HUES64 (cell line): ENCODE measurements at regions not wholly inside any gene's neighbourhood (a gene's known extent, or its start where the extent isn't known, plus 50 kb on each side); places are given as distances from the start of the nearest gene placed in this dataset.

Experiments used
- H3K27ac ChIP-seq: 2 replicates; pipeline ENCODE4 v1.7.0; 2013; ENCODE audit warnings: low read depth, low read length, inconsistent platforms
- H3K27me3 ChIP-seq: 2 replicates; pipeline ENCODE4 v1.6.1; 2013; ENCODE audit warnings: mild to moderate bottlenecking, low read length; ENCODE audit not compliant: insufficient read depth
- H3K36me3 ChIP-seq: 2 replicates; pipeline ENCODE4 v1.6.1; 2013; ENCODE audit warnings: mild to moderate bottlenecking, low read length; ENCODE audit not compliant: insufficient read depth
- H3K4me1 ChIP-seq: 2 replicates; pipeline ENCODE4 v1.6.1; 2013; ENCODE audit warnings: mild to moderate bottlenecking, low read length, moderate library complexity; ENCODE audit not compliant: insufficient read depth
- H3K4me3 ChIP-seq: 2 replicates; pipeline ENCODE4 v1.5.1; 2013; ENCODE audit warnings: mild to moderate bottlenecking, low read length, moderate library complexity
- H3K9ac ChIP-seq: 2 replicates; pipeline ENCODE4 v1.6.1; 2013; ENCODE audit warnings: mild to moderate bottlenecking, low read depth, low read length
- H3K9me3 ChIP-seq: 2 replicates; pipeline ENCODE4 v1.6.1; 2013; ENCODE audit warnings: low read depth, low read length; ENCODE audit not compliant: insufficient read depth
- WGBS: fragments of 150-250, 120-280 bp; methylation state at CpG from one replicate; pipeline ENCODE4 v1.1.7; 2013; ENCODE audit warnings: missing lambda C conversion rate; 5-methylcytosine and 5-hydroxymethylcytosine counted together

DNA sequence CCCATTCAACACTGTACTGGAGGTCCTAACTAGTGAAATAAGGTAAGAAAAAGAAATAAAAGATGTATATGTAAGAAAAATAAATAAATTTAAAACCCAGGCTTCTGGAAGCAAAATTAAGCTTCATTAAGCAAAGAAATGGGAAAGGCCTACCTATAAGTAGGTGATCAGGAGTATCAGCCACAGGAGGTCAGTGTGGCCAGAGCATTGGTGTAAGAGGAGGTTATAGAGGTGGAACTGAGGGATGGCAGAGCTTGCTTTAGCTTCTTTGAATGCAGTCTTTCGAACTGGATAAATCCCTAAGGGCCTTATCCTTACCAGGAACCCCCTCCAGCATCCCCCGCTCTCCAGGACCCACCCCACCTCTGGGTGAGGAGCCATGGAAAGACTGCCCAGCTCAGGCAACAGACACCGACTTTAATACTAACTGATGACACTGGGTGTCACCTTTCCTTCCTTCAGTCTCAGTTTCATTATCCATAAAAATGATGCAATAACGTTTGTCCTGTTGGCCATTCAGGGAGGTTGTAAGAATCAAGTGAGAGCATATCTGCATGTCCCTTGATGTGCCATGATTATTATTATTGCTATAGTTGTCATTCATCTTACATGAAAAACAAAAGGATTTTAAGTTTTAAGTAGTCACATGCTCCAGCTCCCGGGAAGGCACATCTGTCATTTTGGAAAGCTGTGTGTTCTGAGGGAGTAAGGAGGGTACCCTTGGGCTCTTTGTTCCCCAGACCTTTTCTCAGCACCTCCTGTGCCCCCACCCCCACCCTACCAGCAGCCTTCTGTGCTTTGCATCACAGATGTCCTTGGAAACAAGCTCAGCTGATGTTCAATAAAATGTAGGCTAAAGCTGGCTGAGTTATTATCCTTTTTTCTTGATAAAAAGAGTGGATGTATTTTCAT lies 50.8 kb upstream of the CTNNA1 start:
- Histone ChIP-seq H3K4me3 (no peak overlapping the region), H3K27ac (no peak overlapping the region), H3K9me3 (no peaks in the 10 kb centered on the region), H3K27me3 (no peaks in the 10 kb centered on the region), H3K9ac (no peak overlapping the region), H3K4me1 (peaks cover 18% of the 10 kb centered on the region), H3K36me3 (no peaks in the 10 kb centered on the region)
- 85% methylated on average over 4 of the region's 5 CpGs for WGBS

DNA sequence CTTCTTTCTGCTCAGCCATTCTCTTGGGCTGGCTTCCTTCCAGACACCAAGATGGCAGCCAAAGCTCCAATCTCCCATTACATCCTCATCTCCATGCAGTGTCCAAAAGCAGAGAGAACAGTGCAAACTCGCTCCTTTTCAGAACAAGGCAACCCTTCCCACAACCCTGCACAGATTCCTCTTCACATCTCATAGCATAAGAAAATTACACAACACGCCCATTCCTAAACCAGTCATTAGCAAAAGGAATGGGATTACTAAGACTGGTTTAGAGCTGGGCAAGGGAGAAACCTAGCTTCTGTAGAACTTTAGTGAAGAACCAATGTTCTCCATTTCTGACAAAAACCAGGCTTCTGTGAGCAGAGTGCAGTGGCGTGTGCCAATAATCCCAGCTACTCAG lies 51.5 kb upstream of the CTNNA1 start:
- no peak overlapping the region for H3K9ac ChIP-seq
- no peaks in the 10 kb centered on the region for H3K9me3 ChIP-seq
- no peaks in the 10 kb centered on the region for H3K27me3 ChIP-seq
- no peak overlapping the region for H3K4me3 ChIP-seq
- no peak overlapping the region for H3K27ac ChIP-seq
- H3K4me1 ChIP-seq, result peaks cover 10% of the 10 kb centered on the region
- H3K36me3 ChIP-seq, result no peaks in the 10 kb centered on the region
- WGBS, result 94% methylated on average over 3 of the region's 3 CpGs

DNA sequence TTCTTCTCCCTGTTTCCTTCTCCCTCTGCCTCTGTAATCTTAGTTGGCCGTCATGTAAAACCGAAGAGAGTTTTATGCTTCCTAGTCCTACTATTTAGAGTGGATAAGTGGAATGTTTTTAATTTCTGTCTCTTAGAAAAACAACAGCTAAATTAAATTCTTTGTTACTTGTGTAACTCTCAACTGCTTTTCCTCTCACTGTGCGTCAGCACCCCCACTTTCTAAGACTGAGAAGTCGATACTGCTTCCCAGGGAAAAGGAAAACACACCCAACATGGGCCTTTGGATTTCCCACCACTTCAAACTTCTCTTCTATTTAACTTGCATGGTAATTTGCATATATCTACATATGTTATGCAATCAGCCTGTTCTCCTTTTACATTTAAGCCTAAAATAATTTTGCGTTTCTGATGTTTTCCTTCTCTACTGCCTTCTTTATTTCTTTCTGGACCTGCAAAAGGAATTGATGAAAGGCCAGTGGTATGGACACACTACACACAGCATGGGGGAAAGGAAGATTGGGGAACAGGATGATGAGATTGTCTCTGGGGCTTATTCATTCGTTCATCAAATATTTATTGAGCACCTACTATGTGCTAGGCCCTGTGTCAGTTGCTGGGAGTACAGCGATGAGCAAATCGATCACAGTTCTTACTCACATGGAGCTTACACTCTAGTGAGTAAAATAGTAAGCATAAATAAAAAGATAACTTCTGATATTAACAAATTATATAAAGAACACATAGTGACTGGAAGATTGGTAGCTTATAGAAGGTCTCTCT lies 52.5 kb upstream of the CTNNA1 start:
- no peaks in the 10 kb centered on the region for H3K36me3 ChIP-seq
- no peak overlapping the region for H3K27ac ChIP-seq
- H3K27me3 ChIP-seq, result no peaks in the 10 kb centered on the region
- H3K4me1 ChIP-seq, result peaks cover 7% of the 10 kb centered on the region; the same call in 1 of the 2 replicates
- H3K9ac ChIP-seq, result no peak overlapping the region
- 95% methylated on average over 4 of the region's 8 CpGs for WGBS
- H3K9me3 ChIP-seq, result no peaks in the 10 kb centered on the region
- no peak overlapping the region for H3K4me3 ChIP-seq

- Histone ChIP-seq H3K9ac (no peak overlapping the region), H3K27me3 (no peaks in the 10 kb centered on the region), H3K27ac (no peak overlapping the region), H3K4me1 (peaks cover 7% of the 10 kb centered on the region; the same call in 1 of the 2 replicates), H3K36me3 (no peaks in the 10 kb centered on the region), H3K9me3 (no peaks in the 10 kb centered on the region), H3K4me3 (no peak overlapping the region)
- WGBS, result 96% methylated on average over 2 of the region's 2 CpGs
Measured at GRCh38 chr5:138699482-138699881, 53.7 kb upstream of the CTNNA1 start.

GRCh38 chr5:138698713-138699112 lies 54.5 kb upstream of the CTNNA1 start:
- Histone ChIP-seq H3K4me1 (peaks cover 7% of the 10 kb centered on the region; the same call in 1 of the 2 replicates), H3K27ac (no peak overlapping the region), H3K36me3 (no peaks in the 10 kb centered on the region), H3K9me3 (no peaks in the 10 kb centered on the region), H3K4me3 (no peak overlapping the region), H3K9ac (no peak overlapping the region), H3K27me3 (no peaks in the 10 kb centered on the region)
- 92% methylated on average over 5 of the region's 5 CpGs for WGBS

- Histone ChIP-seq H3K9ac (no peak overlapping the region), H3K4me3 (no peak overlapping the region), H3K27ac (no peak overlapping the region), H3K4me1 (peaks cover 4% of the 10 kb centered on the region; the same call in 1 of the 2 replicates), H3K36me3 (no peaks in the 10 kb centered on the region), H3K9me3 (no peaks in the 10 kb centered on the region), H3K27me3 (no peaks in the 10 kb centered on the region)
- 91% methylated on average over 7 of the region's 7 CpGs for WGBS
Measured at GRCh38 chr5:138697720-138698360, 55.4 kb upstream of the CTNNA1 start.

DNA sequence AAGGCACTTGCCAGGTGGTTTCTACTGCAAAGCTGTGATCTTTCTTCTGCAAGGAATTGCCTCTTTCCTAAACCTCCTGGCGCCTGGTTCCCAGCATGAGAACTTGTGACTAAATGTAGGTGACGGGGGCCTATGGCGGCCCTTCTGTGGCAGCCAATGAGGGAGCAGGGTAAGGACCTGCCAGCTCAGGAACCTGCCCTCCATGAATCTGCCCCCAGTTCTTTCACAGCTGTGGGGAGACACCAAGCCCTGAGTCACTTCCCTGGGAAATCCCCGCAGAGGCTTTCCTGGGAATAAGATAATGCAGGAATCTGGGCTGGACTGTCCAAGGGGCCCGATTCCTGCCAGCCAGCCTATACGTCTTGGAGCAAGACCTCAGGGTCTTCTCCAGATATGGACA lies 56.7 kb upstream of the CTNNA1 start:
- Histone ChIP-seq H3K4me3 (no peak overlapping the region), H3K27me3 (no peaks in the 10 kb centered on the region), H3K27ac (no peak overlapping the region), H3K9me3 (no peaks in the 10 kb centered on the region), H3K9ac (no peak overlapping the region), H3K36me3 (no peaks in the 10 kb centered on the region), H3K4me1 (no peaks in the 10 kb centered on the region)
- WGBS, result 83% methylated on average over 6 of the region's 6 CpGs

DNA sequence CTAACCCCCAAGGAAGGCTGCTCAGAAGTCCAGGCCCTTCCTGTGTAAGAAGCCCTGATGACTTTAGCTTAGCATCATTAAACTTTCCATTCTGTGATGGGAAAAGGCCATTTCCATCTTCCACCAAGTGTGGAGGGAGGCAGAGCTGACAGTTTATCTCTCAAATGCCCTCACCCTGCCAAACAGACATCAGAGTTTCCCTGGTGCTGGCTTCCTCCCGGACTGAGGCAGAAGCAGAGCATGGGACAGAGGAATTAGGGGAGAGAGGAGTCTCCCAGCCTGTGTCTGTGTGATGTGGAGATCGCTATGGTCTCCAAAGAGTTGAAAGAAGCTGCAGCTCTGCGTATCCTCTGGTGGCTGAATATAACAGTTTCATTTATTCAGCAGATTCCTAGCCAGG lies 57.4 kb upstream of the CTNNA1 start:
- H3K27ac ChIP-seq, result no peak overlapping the region
- H3K36me3 ChIP-seq, result no peaks in the 10 kb centered on the region
- no peak overlapping the region for H3K4me3 ChIP-seq
- H3K9ac ChIP-seq, result no peak overlapping the region
- no peaks in the 10 kb centered on the region for H3K9me3 ChIP-seq
- WGBS, result 75% methylated on average over 3 of the region's 3 CpGs
- H3K4me1 ChIP-seq, result no peaks in the 10 kb centered on the region
- no peaks in the 10 kb centered on the region for H3K27me3 ChIP-seq

DNA sequence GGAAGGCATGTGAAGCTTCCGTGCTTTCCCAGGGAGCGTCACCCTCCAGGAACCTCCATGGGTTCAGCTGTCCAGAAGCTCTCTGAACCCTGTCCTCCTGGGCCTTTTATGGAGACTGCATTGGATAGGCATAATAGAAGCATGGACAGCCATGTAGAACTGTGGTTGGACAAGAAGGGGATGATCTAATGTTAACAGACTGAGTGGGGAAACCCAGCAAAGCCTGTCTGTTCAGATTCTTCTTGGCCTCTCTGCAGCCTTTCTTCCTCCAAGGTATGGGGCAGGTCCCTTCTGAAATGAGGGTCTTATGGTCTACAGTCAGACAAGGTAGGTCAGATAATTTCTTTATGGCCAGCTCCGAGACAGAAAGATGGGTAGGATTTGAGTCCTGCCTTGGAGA lies 59.1 kb upstream of the CTNNA1 start:
- no peak overlapping the region for H3K9ac ChIP-seq
- H3K27ac ChIP-seq, result no peak overlapping the region
- H3K36me3 ChIP-seq, result no peaks in the 10 kb centered on the region
- 95% methylated on average over 3 of the region's 3 CpGs for WGBS
- H3K27me3 ChIP-seq, result no peaks in the 10 kb centered on the region
- H3K4me1 ChIP-seq, result no peaks in the 10 kb centered on the region
- no peak overlapping the region for H3K4me3 ChIP-seq
- H3K9me3 ChIP-seq, result no peaks in the 10 kb centered on the region

DNA sequence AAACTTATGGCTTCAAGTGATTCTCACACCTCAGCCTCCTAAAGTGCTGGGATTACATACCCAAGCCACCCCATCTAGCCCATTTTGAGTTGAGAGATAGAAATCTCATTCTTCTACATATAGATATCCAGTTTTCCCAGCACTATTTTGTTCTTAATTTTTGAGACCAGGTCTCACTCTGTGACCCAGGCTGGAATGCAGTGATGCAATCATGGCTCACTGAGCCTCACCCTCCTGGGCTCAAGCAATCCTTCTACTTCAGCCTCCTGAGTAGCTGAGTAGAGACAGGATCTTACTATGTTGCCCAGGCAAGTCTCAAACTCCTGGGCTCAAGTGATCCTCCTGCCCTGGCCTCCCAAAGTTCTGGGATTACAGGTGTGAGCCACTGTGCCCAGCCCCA lies 60.9 kb upstream of the CTNNA1 start:
- no peaks in the 10 kb centered on the region for H3K27me3 ChIP-seq
- H3K4me1 ChIP-seq, result no peaks in the 10 kb centered on the region
- no peak overlapping the region for H3K27ac ChIP-seq

GRCh38 chr5:138686668-138687067 lies 66.6 kb upstream of the CTNNA1 start:
- Histone ChIP-seq H3K36me3 (no peaks in the 10 kb centered on the region), H3K9me3 (peaks cover 8% of the 10 kb centered on the region), H3K9ac (no peak overlapping the region), H3K4me1 (no peaks in the 10 kb centered on the region; the same call in 1 of the 2 replicates), H3K27ac (no peak overlapping the region), H3K4me3 (no peak overlapping the region), H3K27me3 (no peaks in the 10 kb centered on the region)
- 85% methylated on average over 4 of the region's 4 CpGs for WGBS

More for the DNA sequence above, 60.9 kb upstream of the CTNNA1 start:
- Histone ChIP-seq H3K4me3 (no peak overlapping the region), H3K9me3 (no peaks in the 10 kb centered on the region), H3K9ac (no peak overlapping the region), H3K36me3 (no peaks in the 10 kb centered on the region)
